SJSA1 (cell line): ENCODE measurements at regions not wholly inside any gene's neighbourhood (a gene's known extent, or its start where the extent isn't known, plus 50 kb on each side); places are given as distances from the start of the nearest gene placed in this dataset.

Experiments used
- DNase-seq, 2 experiments: peaks; one replicate each; pipeline ENCODE4 v3.0.0-alpha.2; 2015 to 2020; ENCODE audit warnings: low spot score in 2 of 2, low read depth in 1 of 2
- H3K27ac ChIP-seq: fragments of 250-450 bp; sonication (Bioruptor Pico); 2 replicates; pipeline ENCODE4 v1.5.1; 2020; ENCODE audit warnings: mild to moderate bottlenecking, moderate library complexity
- H3K27me3 ChIP-seq: fragments of 250-450 bp; sonication (Bioruptor Pico); replicated peaks from 2 replicates; pipeline ENCODE4 v1.5.1; 2020; ENCODE audit warnings: mild to moderate bottlenecking, moderate library complexity
- H3K36me3 ChIP-seq: fragments of 250-450 bp; sonication (Bioruptor Pico); 2 replicates; pipeline ENCODE4 v1.5.1; 2020; ENCODE audit warnings: mild to moderate bottlenecking
- H3K4me1 ChIP-seq: fragments of 250-450 bp; sonication (Bioruptor Pico); replicated peaks from 2 replicates; pipeline ENCODE4 v1.6.1; 2021; ENCODE audit warnings: mild to moderate bottlenecking
- H3K4me3 ChIP-seq: fragments of 250-450 bp; sonication (Bioruptor Pico); 2 replicates; pipeline ENCODE4 v1.5.1; 2020; ENCODE audit warnings: mild to moderate bottlenecking
- H3K9me3 ChIP-seq: fragments of 250-450 bp; sonication (Bioruptor Pico); replicated peaks from 2 replicates; pipeline ENCODE4 v1.5.1; 2020; ENCODE audit warnings: mild to moderate bottlenecking

- H3K27ac ChIP-seq: no peak overlapping the region
- H3K9me3 ChIP-seq: peaks cover 4% of the 10 kb centered on the region; the same call in 1 of the 2 replicates
- H3K36me3 ChIP-seq: no peaks in the 10 kb centered on the region
Measured at GRCh38 chr10:130807096-130807495, 504.4 kb downstream of the TCERG1L start.

DNA sequence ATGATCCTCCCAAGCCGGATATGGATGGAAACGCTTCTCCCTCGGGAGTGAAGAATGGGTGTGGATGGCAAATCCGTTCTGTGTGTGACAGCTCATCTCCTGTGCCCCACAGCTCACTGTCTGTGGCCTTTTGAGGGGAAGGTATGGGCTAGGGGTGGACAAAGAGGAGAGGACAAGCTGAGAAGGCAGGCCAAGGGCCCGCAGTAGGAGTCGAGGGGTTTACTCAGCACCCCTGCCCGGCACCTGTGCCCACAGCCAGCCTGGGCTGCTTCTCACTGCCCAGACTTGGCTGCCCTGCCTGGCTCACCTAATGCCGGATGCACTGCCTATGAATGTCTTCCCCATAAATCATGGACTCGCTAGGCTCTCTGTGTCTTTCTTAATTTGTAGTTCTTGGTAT, 503.8 kb downstream of the TCERG1L start:
- H3K27me3 ChIP-seq: no peaks in the 10 kb centered on the region
- H3K36me3 ChIP-seq: no peaks in the 10 kb centered on the region
- DNase-seq: no peak
- no peak overlapping the region for H3K27ac ChIP-seq
- peaks cover 3% of the 10 kb centered on the region; the same call in 1 of the 2 replicates for H3K9me3 ChIP-seq
- no peaks in the 10 kb centered on the region for H3K4me1 ChIP-seq
- no peak overlapping the region for H3K4me3 ChIP-seq

More at GRCh38 chr10:130807096-130807495, 504.4 kb downstream of the TCERG1L start:
- no peaks in the 10 kb centered on the region for H3K27me3 ChIP-seq
- H3K4me3 ChIP-seq: no peak overlapping the region
- no peak for DNase-seq
- no peaks in the 10 kb centered on the region for H3K4me1 ChIP-seq

DNA sequence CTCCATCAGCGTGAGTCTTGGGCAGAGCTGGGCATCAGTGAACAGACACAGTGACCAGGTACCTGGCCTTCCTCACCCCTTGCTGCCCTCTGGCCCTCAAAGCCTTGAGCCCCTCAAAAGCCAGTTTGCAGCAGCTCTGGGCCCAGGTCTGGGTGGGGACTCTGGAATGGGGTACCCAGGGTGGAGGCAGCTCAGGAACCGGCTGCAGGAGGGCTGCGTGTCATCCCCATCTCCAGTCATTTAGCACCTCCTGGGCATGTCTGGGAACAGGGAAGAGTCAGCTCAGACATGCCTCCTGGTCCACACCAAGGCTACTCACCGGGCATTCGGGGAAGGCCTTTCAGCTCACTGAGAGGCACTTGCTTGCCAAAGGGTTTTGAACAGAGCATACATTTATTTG, 503.3 kb downstream of the TCERG1L start:
- Histone ChIP-seq H3K9me3 (peaks cover 3% of the 10 kb centered on the region; the same call in 1 of the 2 replicates), H3K36me3 (no peaks in the 10 kb centered on the region), H3K27ac (no peak overlapping the region), H3K27me3 (no peaks in the 10 kb centered on the region), H3K4me1 (no peaks in the 10 kb centered on the region), H3K4me3 (no peak overlapping the region)
- DNase-seq: no peak

DNA sequence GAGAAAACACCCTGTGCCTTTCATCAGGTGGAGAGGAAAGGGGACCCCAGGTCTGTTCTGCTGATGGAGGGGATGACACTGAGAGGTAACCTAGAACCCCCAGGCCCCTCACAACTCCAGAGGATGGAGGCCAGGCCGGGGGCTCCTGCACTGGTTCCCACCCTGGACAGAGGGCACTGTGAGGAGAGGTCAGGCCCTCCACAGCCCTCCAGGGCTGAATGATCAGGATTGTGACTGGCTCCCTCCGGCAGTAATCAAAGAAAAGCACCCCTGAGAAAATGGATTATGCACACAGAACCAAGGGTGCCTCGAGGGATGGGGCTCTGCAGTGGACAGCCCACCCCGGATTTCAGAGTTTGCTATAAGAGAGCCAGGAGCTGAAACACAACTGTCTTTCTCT, 502.8 kb downstream of the TCERG1L start:
- H3K27ac ChIP-seq: no peak overlapping the region
- no peak overlapping the region for H3K4me3 ChIP-seq
- H3K9me3 ChIP-seq: peaks cover 7% of the 10 kb centered on the region; the same call in 1 of the 2 replicates
- H3K4me1 ChIP-seq: no peaks in the 10 kb centered on the region
- no peaks in the 10 kb centered on the region for H3K36me3 ChIP-seq
- no peaks in the 10 kb centered on the region for H3K27me3 ChIP-seq
- no peak for DNase-seq

- Histone ChIP-seq H3K4me1 (no peaks in the 10 kb centered on the region), H3K36me3 (no peaks in the 10 kb centered on the region), H3K27ac (no peak overlapping the region), H3K4me3 (no peak overlapping the region), H3K9me3 (peaks cover 9% of the 10 kb centered on the region; the same call in 1 of the 2 replicates), H3K27me3 (no peaks in the 10 kb centered on the region)
- DNase-seq: no peak
Measured at GRCh38 chr10:130809181-130809580, 502.3 kb downstream of the TCERG1L start.

DNA sequence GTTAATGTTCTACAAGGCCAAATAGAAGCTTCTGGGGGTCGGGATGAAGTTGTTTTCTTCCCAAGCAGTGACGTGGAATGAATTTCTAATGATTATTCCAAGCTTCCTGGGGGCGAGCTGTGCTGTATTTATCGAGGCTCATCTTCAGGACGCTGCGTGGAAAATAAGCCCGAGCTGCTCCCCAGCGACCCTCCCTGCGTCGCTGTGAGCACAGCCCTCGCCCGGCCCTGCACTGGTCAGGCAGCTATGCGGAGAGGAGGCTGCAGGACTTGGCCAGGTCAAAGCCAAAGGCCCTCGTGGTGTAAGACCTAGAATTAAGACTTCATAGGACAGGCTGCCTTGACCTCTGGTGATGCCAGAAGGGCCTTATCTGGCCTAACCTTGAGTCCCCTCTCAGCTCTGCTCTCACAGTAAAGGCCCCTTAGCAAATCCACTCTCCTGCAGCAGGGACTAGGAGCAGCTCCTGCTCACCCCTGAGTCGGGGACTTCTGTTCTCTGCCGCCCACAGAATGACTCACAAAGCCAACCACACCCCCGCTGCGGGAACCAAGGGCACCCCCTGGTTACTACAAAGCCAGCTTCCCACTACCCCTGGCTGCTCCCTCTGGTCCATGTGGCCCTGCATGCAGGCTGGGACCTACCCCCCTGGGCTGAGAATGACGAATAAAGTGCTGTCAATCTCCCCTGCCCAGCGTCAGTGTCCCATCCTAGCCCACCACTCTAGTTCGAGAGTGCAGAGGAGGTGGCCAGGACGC, 501.6 kb downstream of the TCERG1L start:
- H3K27me3 ChIP-seq: no peaks in the 10 kb centered on the region
- H3K9me3 ChIP-seq: peaks cover 12% of the 10 kb centered on the region

DNA sequence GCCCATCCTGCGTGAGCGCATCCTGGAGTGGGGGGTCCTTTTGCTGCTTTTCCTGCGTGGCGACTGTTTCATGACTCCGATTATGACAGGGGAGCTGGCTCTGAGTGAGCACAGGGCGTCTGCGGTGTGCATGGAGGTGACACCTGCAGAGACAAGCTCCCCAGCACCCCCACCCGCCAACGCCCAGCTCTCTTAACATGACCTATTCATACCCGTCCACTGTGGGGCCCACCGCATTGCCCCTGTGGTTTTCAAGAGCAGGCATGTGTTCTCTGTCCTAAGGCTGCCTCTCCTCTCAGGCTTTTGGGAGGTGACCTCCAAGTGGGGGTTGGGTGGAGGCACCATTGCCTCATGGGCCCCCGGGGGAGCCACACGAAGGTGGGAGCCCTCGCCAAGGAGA, 500.7 kb downstream of the TCERG1L start:
- H3K36me3 ChIP-seq: no peaks in the 10 kb centered on the region
- H3K4me1 ChIP-seq: no peaks in the 10 kb centered on the region
- no peak for DNase-seq
- no peak overlapping the region for H3K27ac ChIP-seq
- H3K4me3 ChIP-seq: no peak overlapping the region
- H3K9me3 ChIP-seq: peaks cover 12% of the 10 kb centered on the region
- H3K27me3 ChIP-seq: no peaks in the 10 kb centered on the region

More for the DNA sequence above, 501.6 kb downstream of the TCERG1L start:
- Histone ChIP-seq H3K4me3 (no peak overlapping the region), H3K27ac (no peak overlapping the region), H3K36me3 (no peaks in the 10 kb centered on the region), H3K4me1 (no peaks in the 10 kb centered on the region)
- no peak for DNase-seq

GRCh38 chr10:130812381-130813148, 499.0 kb downstream of the TCERG1L start:
- DNase-seq: no peak
- Histone ChIP-seq H3K9me3 (peaks cover 12% of the 10 kb centered on the region), H3K4me1 (no peaks in the 10 kb centered on the region), H3K36me3 (no peaks in the 10 kb centered on the region), H3K4me3 (no peak overlapping the region), H3K27ac (no peak overlapping the region), H3K27me3 (no peaks in the 10 kb centered on the region)

GRCh38 chr10:130814610-130815009, 496.9 kb downstream of the TCERG1L start:
- no peaks in the 10 kb centered on the region for H3K27me3 ChIP-seq
- H3K36me3 ChIP-seq: no peaks in the 10 kb centered on the region
- H3K4me3 ChIP-seq: no peak overlapping the region
- no peaks in the 10 kb centered on the region for H3K4me1 ChIP-seq
- peaks cover 16% of the 10 kb centered on the region for H3K9me3 ChIP-seq
- H3K27ac ChIP-seq: no peak overlapping the region
- no peak for DNase-seq

DNA sequence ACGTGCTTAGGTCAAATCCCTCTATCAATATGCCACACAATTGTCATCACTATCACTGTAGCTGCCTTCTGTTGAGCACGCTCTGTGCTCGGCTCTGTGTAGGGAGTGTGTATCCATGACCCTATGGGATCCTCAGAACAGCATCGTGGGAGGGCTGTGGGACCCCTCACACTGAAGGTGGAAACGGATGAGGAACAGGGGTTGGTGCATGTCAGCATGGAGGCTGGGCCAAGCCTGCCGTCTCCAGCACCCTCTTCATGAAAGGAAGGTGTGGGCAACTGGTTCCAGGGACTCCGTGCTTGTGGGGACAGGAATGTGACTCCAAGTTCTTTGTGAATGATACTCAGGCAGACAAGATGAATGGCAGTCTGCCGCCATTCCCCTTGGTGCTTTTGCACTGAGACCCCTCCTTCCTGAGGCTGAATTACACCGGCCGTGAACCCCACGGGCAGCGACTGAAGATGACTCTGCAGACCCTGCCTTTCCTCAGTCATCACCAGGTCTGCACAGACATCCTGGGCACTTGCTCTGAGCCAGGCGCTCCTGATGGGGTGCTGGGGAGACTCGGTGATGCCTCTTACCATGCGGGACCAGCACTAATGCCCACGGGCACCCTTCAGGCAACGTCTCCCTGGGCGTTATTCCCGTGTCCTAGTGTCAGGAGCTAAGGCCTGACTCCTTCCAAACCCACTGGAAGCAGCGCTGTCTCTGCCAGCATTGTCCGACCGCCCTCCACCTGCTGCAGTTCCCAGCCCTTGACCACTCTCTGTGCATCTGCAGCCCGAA, 495.2 kb downstream of the TCERG1L start:
- DNase-seq: no peak
- H3K9me3 ChIP-seq: peaks cover 15% of the 10 kb centered on the region
- no peaks in the 10 kb centered on the region for H3K36me3 ChIP-seq
- no peaks in the 10 kb centered on the region for H3K4me1 ChIP-seq
- H3K27ac ChIP-seq: no peak overlapping the region
- no peaks in the 10 kb centered on the region for H3K27me3 ChIP-seq
- H3K4me3 ChIP-seq: no peak overlapping the region

DNA sequence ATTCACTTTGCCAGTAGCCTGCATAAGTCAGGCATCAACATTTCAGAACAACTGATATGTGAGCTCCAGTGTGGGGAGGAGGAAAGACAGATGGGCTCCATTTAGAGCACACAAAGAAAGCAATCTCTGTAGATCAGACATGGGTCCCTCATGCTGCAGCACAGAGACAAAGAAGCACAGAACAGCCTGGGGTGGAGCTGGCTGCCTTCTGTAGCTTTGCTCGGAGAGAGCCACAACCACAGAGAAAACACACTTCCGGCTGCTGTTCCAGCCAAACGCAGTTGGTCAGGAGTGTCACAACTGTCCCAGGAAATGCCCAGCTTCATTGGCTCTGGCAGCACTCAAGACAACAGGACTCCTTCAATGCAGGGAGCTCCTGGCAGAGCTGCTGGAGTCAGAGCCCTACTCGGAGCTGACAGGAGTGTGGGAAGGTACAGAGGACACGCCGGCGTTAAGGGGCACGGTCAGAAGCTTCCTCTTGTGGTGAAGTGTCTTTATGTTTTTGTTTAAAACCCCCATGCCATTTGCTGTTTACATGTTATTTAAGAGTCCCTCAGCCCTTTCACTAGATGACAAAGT, 494.4 kb downstream of the TCERG1L start:
- Histone ChIP-seq H3K4me1 (no peaks in the 10 kb centered on the region), H3K9me3 (peaks cover 13% of the 10 kb centered on the region), H3K36me3 (no peaks in the 10 kb centered on the region), H3K27ac (no peak overlapping the region), H3K4me3 (no peak overlapping the region), H3K27me3 (no peaks in the 10 kb centered on the region)
- no peak for DNase-seq

GRCh38 chr10:130817674-130818073, 493.8 kb downstream of the TCERG1L start:
- Histone ChIP-seq H3K27ac (no peak overlapping the region), H3K4me3 (no peak overlapping the region), H3K36me3 (no peaks in the 10 kb centered on the region), H3K9me3 (peaks cover 13% of the 10 kb centered on the region), H3K4me1 (no peaks in the 10 kb centered on the region), H3K27me3 (no peaks in the 10 kb centered on the region)
- DNase-seq: no peak

- Histone ChIP-seq H3K9me3 (peaks cover 11% of the 10 kb centered on the region), H3K27ac (no peak overlapping the region), H3K27me3 (no peaks in the 10 kb centered on the region), H3K4me3 (no peak overlapping the region), H3K4me1 (no peaks in the 10 kb centered on the region), H3K36me3 (no peaks in the 10 kb centered on the region)
- DNase-seq: no peak
Measured at GRCh38 chr10:130820880-130821482, 490.5 kb downstream of the TCERG1L start.
